T-helper 2 cell treated with Interferon-gamma antibody and Interleukin-4, amounts not matched to agents 5 μg/mL and 100 μg/mL, for 36 hours (primary cell): ENCODE measurements at regions not wholly inside any gene's neighbourhood (a gene's known extent, or its start where the extent isn't known, plus 50 kb on each side); places are given as distances from the start of the nearest gene placed in this dataset.
"Not testable (repeated sequence)": the region's sequence is repeated elsewhere in the genome, so short reads cannot be mapped to it uniquely, and the experiment has no call there.

ENCODE experiments used
- DNase-seq: peaks from one replicate; pipeline ENCODE4 v3.0.0; 2021; ENCODE audit warnings: low spot score
- H3K27ac Mint-ChIP-seq: one replicate; pipeline ENCODE4 v1.8.0; 2021; ENCODE audit warnings: mild to moderate bottlenecking, mixed read lengths
- H3K27me3 Mint-ChIP-seq: one replicate; pipeline ENCODE4 v1.8.0; 2021; ENCODE audit warnings: low read depth, mixed read lengths
- H3K36me3 Mint-ChIP-seq: one replicate; pipeline ENCODE4 v1.8.0; 2021; ENCODE audit warnings: low read depth, mixed read lengths
- H3K4me1 Mint-ChIP-seq: one replicate; pipeline ENCODE4 v1.8.0; 2021; ENCODE audit warnings: low read depth, mixed read lengths
- H3K4me3 Mint-ChIP-seq: one replicate; pipeline ENCODE4 v1.8.0; 2022; ENCODE audit warnings: mild to moderate bottlenecking, moderate library complexity, mixed read lengths
- H3K9me3 Mint-ChIP-seq: one replicate; pipeline ENCODE4 v1.8.0; 2021; ENCODE audit warnings: mixed read lengths

DNA sequence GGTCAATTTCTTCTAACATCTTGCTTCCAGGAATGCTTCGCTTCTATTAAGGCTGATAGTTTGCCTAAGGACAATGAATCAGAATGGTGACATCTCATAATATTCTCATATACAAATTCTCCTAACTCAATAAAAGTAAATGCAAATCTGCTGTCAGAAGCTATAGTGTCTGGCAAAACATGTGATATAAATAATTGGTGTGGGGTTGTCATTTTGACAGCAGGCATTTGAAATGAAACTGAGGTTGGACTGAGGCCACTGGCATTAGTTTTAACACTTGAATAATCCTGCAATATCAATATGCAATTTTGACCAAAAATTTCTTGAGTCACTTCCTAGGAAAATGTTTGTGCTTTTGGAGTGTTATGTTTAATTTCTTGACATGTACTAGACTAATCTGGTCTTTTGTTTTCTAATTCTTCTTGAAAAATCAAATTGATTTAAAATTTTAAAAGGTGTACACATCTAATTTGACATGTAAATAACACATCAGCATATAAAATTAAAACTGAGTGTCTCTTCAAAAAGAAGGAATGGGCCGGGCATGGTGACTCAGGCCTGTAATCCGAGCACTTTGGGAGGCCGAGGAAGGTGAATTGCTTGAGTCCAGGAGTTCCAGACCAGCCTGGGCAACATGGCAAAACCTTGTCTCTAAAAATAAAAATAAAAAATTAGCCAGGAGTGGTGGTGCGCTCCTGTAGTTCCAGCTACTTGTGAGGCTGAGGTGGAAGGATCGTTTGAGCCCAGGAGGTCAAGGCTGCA is 92.3 kb upstream of the BTG1 start:
- DNase-seq: no peak
- no peaks in the 10 kb centered on the region for H3K27me3 Mint-ChIP-seq
- H3K4me1 Mint-ChIP-seq: peaks cover 5% of the 10 kb centered on the region
- no peak overlapping the region for H3K27ac Mint-ChIP-seq
- H3K9me3 Mint-ChIP-seq: no peaks in the 10 kb centered on the region
- no peak overlapping the region for H3K4me3 Mint-ChIP-seq
- H3K36me3 Mint-ChIP-seq: peaks cover 1% of the 10 kb centered on the region

- no peaks in the 10 kb centered on the region for H3K27me3 Mint-ChIP-seq
- peaks cover 5% of the 10 kb centered on the region for H3K4me1 Mint-ChIP-seq
- no peak overlapping the region for H3K27ac Mint-ChIP-seq
- DNase-seq: no peak
- no peak overlapping the region for H3K4me3 Mint-ChIP-seq
- no peaks in the 10 kb centered on the region for H3K9me3 Mint-ChIP-seq
- peaks cover 3% of the 10 kb centered on the region for H3K36me3 Mint-ChIP-seq
Measured at GRCh38 chr12:92237262-92237661, 91.6 kb upstream of the BTG1 start.

- DNase-seq: no peak
- Mint-ChIP-seq H3K27ac (no peak overlapping the region), H3K27me3 (no peaks in the 10 kb centered on the region), H3K4me3 (no peak overlapping the region), H3K4me1 (peaks cover 5% of the 10 kb centered on the region), H3K36me3 (peaks cover 3% of the 10 kb centered on the region), H3K9me3 (no peaks in the 10 kb centered on the region)
Measured at GRCh38 chr12:92235703-92236472, 90.2 kb upstream of the BTG1 start.

GRCh38 chr12:92234533-92234932 is 88.9 kb upstream of the BTG1 start:
- Mint-ChIP-seq H3K36me3 (peaks cover 3% of the 10 kb centered on the region), H3K27ac (no peak overlapping the region), H3K9me3 (no peaks in the 10 kb centered on the region), H3K27me3 (no peaks in the 10 kb centered on the region), H3K4me3 (no peak overlapping the region), H3K4me1 (peaks cover 5% of the 10 kb centered on the region)
- DNase-seq: no peak

GRCh38 chr12:92233346-92234015 is 87.8 kb upstream of the BTG1 start:
- H3K9me3 Mint-ChIP-seq: no peaks in the 10 kb centered on the region
- DNase-seq: no peak
- H3K4me1 Mint-ChIP-seq: peaks cover 5% of the 10 kb centered on the region
- no peak overlapping the region for H3K4me3 Mint-ChIP-seq
- no peak overlapping the region for H3K27ac Mint-ChIP-seq
- H3K27me3 Mint-ChIP-seq: no peaks in the 10 kb centered on the region
- H3K36me3 Mint-ChIP-seq: peaks cover 3% of the 10 kb centered on the region

DNA sequence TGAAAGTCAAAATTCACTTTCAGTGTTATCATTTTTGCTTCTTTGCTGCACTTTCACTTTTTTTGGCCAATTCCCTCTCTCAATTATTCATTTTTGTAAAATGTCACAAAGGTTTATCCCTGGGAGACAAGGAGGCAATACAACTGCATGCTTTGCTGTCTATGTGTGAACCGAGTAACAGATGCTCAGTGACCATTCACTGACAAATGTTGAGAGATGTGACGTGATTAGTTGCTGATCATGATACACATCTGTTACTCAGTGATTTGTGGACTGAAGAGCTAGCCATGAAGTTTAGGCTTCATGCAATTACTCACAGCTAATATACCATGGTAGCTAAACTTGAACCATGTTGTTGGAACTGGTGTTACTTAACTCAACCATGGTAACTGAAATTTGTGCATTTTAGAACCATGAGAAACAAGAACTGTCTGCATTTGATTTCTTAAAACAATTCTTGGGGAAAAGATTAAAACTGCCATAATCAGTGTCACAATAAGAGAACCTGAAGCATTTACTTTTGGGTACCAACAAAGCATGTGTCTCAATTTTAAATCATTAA is 86.8 kb upstream of the BTG1 start:
- H3K27ac Mint-ChIP-seq, DNase-seq, H3K27me3 Mint-ChIP-seq, H3K4me3 Mint-ChIP-seq, H3K36me3 Mint-ChIP-seq, H3K9me3 Mint-ChIP-seq, H3K4me1 Mint-ChIP-seq: not testable (repeated sequence)

DNA sequence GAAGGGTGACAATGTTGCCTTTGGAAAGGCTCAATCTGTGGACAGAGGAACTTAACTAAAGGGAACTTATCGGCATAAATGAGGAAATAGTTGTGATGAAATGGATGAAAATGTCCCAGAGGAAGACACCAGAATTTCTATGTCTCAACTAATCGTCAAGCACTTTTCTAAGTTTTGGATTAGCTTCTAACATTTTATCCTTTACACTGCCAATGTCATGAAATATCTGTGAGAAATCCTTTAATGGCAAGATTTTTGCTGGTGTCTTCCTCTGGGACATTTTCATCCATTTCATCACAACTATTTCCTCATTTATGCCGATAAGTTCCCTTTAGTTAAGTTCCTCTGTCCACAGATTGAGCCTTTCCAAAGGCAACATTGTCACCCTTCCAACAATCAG is 86.3 kb upstream of the BTG1 start:
- not testable (repeated sequence) for H3K27ac Mint-ChIP-seq, H3K4me1 Mint-ChIP-seq, H3K27me3 Mint-ChIP-seq, DNase-seq, H3K36me3 Mint-ChIP-seq, H3K9me3 Mint-ChIP-seq, H3K4me3 Mint-ChIP-seq

- not testable (repeated sequence) for H3K27ac Mint-ChIP-seq, H3K27me3 Mint-ChIP-seq, H3K4me1 Mint-ChIP-seq, DNase-seq, H3K4me3 Mint-ChIP-seq, H3K36me3 Mint-ChIP-seq, H3K9me3 Mint-ChIP-seq
Measured at GRCh38 chr12:92231532-92231931, 85.9 kb upstream of the BTG1 start.

DNA sequence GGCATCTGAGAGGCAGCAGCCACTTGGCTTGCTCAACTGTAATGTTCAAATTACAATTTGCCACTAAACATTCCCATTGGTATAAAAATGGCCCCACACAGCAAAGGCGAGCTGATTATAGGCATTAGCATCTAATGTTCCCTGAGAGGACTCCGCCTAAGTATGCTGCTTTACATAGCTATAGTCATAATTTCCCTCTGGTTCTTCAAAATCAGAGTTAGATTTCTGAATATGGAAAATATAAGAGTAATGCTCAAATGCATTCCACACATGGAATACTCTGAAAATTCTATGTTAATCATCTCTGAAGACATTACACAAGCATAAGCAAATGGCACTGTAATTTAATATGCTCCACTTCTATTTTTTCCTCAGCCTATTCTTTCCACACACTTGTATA is 83.7 kb upstream of the BTG1 start:
- DNase-seq: no peak
- no peaks in the 10 kb centered on the region for H3K9me3 Mint-ChIP-seq
- no peaks in the 10 kb centered on the region for H3K27me3 Mint-ChIP-seq
- no peak overlapping the region for H3K27ac Mint-ChIP-seq
- H3K4me1 Mint-ChIP-seq: peaks cover 3% of the 10 kb centered on the region
- H3K36me3 Mint-ChIP-seq: peaks cover 3% of the 10 kb centered on the region
- H3K4me3 Mint-ChIP-seq: no peak overlapping the region

- H3K9me3 Mint-ChIP-seq: no peaks in the 10 kb centered on the region
- no peaks in the 10 kb centered on the region for H3K27me3 Mint-ChIP-seq
- no peak overlapping the region for H3K27ac Mint-ChIP-seq
- no peak overlapping the region for H3K4me3 Mint-ChIP-seq
- DNase-seq: no peak
- peaks cover 3% of the 10 kb centered on the region for H3K4me1 Mint-ChIP-seq
- no peaks in the 10 kb centered on the region for H3K36me3 Mint-ChIP-seq
Measured at GRCh38 chr12:92226961-92227360, 81.3 kb upstream of the BTG1 start.

- no peaks in the 10 kb centered on the region for H3K36me3 Mint-ChIP-seq
- no peak overlapping the region for H3K4me3 Mint-ChIP-seq
- no peaks in the 10 kb centered on the region for H3K27me3 Mint-ChIP-seq
- peaks cover 3% of the 10 kb centered on the region for H3K4me1 Mint-ChIP-seq
- H3K9me3 Mint-ChIP-seq: no peaks in the 10 kb centered on the region
- no peak overlapping the region for H3K27ac Mint-ChIP-seq
- no peak for DNase-seq
Measured at GRCh38 chr12:92226071-92226661, 80.5 kb upstream of the BTG1 start.

GRCh38 chr12:92224685-92225331 is 79.2 kb upstream of the BTG1 start:
- no peaks in the 10 kb centered on the region for H3K9me3 Mint-ChIP-seq
- H3K27me3 Mint-ChIP-seq: no peaks in the 10 kb centered on the region
- H3K4me1 Mint-ChIP-seq: peaks cover 7% of the 10 kb centered on the region
- no peak overlapping the region for H3K27ac Mint-ChIP-seq
- DNase-seq: no peak
- peaks cover 4% of the 10 kb centered on the region for H3K36me3 Mint-ChIP-seq
- H3K4me3 Mint-ChIP-seq: no peak overlapping the region

DNA sequence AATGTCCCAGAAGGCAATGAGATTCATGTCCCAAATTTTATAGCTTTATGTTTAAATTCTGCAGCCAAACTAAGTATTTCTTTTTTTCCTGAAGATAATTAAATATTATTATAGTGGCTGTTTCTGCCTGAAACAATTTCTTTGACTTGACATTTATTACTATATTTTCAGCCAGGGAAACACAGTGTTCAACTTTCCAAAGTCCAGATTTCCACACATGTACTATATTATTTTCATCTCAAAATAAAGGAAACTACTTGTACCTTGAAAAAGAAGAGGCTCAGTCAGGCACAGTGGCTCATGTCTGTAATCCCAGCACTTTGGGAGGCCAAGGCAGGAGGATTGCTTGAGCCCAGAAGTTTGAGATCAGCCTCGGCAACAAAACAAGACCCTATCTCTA is 77.8 kb upstream of the BTG1 start:
- DNase-seq: no peak
- Mint-ChIP-seq H3K27me3 (no peaks in the 10 kb centered on the region), H3K36me3 (peaks cover 8% of the 10 kb centered on the region), H3K4me3 (no peak overlapping the region), H3K4me1 (peaks cover 14% of the 10 kb centered on the region), H3K9me3 (peaks cover 5% of the 10 kb centered on the region), H3K27ac (no peak overlapping the region)
